Fibroblast of mammary gland (primary cell): ENCODE measurements at regions not wholly inside any gene's neighbourhood (a gene's known extent, or its start where the extent isn't known, plus 50 kb on each side); places are given as distances from the start of the nearest gene placed in this dataset.
A peak's percentile ranks its signal among the peaks of the same experiment; 100 is the strongest.

Experiments used
- DNase-seq: peaks from one replicate; pipeline ENCODE4 v3.0.0-alpha.2; 2010; ENCODE audit warnings: low read depth
- H3K4me3 ChIP-seq: 2 replicates; pipeline ENCODE4 v1.5.1; 2011; ENCODE audit warnings: low read depth, mild to moderate bottlenecking, low read length, moderate library complexity; ENCODE audit not compliant: control insufficient read depth
- TF ChIP-seq, protein P1 (sequence below): conservative IDR thresholded peaks from 2 replicates; pipeline ENCODE4 v1.5.1; 2011; ENCODE audit warnings: low read depth, low read length, inconsistent platforms; ENCODE audit not compliant: control insufficient read depth, insufficient read depth

DNA sequence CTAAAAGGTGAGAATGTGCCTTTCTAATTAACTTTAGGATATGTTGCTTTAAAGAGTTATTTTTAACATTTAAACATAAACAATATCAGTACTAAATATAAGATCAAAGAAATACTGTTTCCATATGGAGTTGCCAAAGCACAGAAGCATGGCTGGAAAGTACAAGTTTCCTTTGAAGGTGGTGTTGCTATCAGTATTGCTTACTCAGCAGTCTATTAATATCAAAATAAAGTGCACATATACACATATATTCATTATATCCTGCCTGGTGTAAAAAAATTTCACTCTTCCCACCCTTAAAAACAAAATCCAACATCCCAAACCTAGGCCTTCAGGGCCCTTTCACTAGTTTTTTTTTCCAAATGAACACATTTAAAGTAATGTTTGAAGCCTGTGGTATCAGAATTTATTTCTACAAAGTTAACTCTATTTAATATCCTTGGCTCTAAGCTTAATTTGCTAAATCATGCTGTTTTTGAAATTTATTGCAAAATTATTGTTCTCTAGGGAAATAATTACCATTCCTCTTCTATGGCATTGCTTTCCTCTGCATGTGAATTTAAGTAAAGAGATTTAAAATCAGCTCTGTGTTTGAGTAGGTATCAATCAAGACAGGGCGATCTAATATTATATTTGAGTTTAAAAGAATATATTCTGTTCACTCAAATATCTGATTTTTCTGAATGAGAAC is 192.7 kb upstream of the MEIS1 start:
- TF ChIP-seq, protein P1, sequence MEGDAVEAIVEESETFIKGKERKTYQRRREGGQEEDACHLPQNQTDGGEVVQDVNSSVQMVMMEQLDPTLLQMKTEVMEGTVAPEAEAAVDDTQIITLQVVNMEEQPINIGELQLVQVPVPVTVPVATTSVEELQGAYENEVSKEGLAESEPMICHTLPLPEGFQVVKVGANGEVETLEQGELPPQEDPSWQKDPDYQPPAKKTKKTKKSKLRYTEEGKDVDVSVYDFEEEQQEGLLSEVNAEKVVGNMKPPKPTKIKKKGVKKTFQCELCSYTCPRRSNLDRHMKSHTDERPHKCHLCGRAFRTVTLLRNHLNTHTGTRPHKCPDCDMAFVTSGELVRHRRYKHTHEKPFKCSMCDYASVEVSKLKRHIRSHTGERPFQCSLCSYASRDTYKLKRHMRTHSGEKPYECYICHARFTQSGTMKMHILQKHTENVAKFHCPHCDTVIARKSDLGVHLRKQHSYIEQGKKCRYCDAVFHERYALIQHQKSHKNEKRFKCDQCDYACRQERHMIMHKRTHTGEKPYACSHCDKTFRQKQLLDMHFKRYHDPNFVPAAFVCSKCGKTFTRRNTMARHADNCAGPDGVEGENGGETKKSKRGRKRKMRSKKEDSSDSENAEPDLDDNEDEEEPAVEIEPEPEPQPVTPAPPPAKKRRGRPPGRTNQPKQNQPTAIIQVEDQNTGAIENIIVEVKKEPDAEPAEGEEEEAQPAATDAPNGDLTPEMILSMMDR = no peak

DNA sequence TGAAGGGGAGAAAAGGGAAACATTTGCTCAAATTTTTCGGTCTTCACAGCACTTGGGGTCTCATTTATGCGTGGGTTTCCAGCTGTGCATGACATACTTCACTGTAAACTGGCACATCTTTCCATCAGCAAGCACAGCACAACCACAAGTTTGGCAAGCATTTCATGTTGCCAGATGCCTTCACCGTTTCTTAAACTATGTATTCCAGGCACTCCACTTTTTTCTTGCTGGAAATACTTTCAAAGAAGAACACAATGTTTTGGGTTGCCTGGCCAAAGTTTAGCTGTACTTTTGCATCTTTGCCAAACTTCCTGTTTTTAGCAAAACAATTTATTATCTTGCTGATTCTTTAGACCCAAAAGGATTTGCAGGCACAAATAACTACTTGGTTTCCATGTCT is 194.6 kb upstream of the MEIS1 start:
- DNase-seq = peak; percentile 26
- H3K4me3 ChIP-seq = no peak overlapping the region
- TF ChIP-seq, protein P1 = no peak

More for the DNA sequence above, 192.7 kb upstream of the MEIS1 start:
- no peak overlapping the region for H3K4me3 ChIP-seq
- DNase-seq = no peak

DNA sequence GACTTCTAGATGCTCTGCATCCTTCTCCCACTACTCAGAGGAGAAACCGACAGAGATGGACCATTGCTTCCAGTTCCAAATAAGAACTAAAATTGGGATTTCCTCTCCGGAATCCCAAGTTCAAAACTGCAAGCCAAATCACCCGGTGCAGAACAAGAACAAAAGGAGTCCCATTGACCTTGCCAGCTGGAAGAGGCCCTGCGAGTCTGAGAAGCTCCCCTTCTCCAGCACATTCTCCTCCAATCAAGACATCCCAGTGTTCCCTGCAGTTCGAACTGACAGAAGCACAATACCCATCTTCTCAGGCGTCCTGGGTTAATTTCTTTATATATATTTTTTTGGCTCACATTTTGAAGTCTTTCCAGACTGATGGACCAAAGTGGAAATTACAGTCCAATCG is 195.3 kb upstream of the MEIS1 start:
- no peak overlapping the region for H3K4me3 ChIP-seq
- TF ChIP-seq, protein P1 = no peak
- DNase-seq = no peak

DNA sequence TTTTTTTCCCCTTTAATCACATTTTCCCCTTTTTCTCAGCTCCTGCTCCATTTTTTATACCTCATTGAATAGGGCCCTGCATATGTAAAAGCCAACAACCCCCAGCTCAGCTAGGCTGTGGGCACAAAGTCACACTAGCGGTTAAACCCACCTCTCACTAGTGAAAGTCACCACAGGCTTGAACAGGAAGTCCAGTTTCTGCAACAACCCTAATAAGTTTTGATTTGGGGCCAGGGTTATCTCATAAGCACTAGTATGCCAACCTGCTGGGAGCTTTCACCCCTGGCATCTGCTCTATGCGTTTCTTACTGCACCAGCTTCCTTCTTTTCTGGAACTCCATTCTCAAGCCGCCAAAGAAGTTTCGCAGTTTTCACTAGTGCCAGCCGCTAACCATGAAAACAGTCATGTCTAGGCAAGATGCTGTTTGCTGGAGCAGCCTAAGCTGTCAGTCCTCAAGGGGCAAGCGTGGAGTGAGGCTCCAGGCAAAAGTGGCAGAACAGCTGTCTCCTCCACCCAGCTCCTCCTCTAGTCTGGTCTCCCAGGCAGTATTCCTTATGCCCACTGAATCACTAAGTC is 197.0 kb upstream of the MEIS1 start:
- H3K4me3 ChIP-seq = no peak overlapping the region
- DNase-seq = no peak
- TF ChIP-seq, protein P1 = no peak

DNA sequence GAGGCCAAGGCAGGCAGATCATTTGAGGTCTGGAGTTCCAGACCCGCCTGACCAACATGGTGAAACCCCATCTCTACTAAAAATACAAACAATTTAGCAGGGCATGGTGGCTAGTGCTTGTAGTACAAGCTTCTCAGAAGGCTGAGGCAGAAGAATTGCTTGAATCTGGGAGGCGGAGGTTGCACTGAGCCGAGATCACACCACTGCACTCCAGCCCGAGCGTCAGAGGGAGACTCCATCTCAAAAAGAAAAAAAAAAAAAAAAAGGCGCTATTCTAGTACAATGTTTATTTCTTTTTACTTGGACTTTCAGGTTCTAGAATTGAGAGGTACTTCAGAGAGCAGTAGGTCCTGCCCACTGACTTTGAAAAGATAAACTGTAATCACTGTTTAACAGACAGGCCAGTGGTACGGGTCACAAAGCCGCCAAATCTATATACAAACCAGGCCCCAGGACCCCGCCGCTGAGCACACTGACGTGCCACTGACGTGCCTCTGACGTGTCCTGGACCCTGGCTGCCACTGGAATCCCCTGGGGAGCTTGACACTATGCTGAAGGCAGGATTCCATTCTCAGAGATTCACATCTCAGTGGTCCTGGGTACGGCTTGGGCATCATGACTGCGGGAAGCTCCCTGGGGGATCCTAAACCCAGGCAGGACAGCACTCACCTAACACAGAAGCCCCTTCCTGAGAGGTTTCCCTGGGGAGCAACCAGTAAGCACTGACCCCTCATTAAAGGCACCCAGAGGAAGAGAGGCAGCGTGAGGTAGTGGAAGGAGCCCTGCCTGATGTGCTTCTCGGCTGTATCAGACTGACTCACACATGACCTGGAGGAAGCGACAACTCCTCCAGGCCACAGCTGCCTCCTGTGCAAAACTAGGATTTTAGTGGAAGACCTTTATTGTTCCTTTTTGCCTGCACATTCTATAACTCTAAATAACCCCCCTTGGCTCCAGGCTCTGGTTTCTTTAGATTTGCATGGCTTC is 197.8 kb upstream of the MEIS1 start:
- TF ChIP-seq, protein P1 = no peak
- no peak overlapping the region for H3K4me3 ChIP-seq
- no peak for DNase-seq

DNA sequence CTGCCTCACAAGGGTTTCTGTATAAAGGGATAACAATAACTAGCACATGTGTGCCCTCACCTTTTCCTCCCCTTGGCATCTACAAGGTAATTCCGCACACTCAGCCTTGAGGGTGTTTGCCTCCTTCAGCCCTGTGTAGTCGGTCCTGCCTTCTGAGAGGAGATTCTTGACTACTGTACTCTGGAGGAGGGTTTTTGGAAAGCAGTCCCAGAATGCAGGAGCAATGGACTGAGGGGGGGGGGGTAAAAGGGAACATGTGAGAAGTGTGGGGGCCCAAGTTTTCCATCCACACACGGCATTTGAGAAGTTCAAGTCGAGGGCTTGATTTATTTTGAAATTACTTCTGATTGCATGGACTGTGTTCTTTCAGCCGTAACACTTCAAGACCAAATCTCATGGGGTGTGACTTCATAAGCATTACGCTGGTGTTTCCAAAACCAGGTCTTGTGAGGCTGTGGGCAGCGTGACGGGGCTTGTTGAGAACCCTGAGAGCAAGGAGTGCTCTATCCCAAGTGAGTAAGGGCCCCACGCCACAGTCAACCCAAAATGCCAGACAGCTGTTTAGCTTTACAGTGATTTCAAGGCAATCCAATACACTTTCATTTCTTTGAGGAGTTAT is 198.7 kb upstream of the MEIS1 start:
- no peak overlapping the region for H3K4me3 ChIP-seq
- TF ChIP-seq, protein P1 = no peak

More for the DNA sequence above, 198.7 kb upstream of the MEIS1 start:
- DNase-seq = no peak
